ENCODE measurements at regions not wholly inside any gene's neighbourhood (a gene's known extent, or its start where the extent isn't known, plus 50 kb on each side); places are given as distances from the start of the nearest gene placed in this dataset.
"Not testable (repeated sequence)": the region's sequence is repeated elsewhere in the genome, so short reads cannot be mapped to it uniquely, and the experiment has no call there.

- no peak for DNase-seq (ENCODE audit: low read depth)
Measured at GRCh38 chr4:58871509-58871908, 1761.3 kb upstream of the IGFBP7 start.

GRCh38 chr4:58849026-58849425 lies 1738.8 kb upstream of the IGFBP7 start:
- DNase-seq (ENCODE audit: low read depth), result no peak

- DNase-seq (ENCODE audit: low read depth), result no peak
Measured at GRCh38 chr4:58843455-58843854, 1733.3 kb upstream of the IGFBP7 start.

GRCh38 chr4:58833126-58833525 lies 1722.9 kb upstream of the IGFBP7 start:
- DNase-seq (ENCODE audit: low read depth), result no peak

- no peak for DNase-seq (ENCODE audit: low read depth)
Measured at GRCh38 chr4:58825278-58825677, 1715.1 kb upstream of the IGFBP7 start.

GRCh38 chr4:58818560-58818959 lies 1708.4 kb upstream of the IGFBP7 start:
- DNase-seq (ENCODE audit: low read depth), result not testable (repeated sequence)

- DNase-seq (ENCODE audit: low read depth), result no peak
Measured at GRCh38 chr4:58809948-58810347, 1699.8 kb upstream of the IGFBP7 start.

- no peak for DNase-seq (ENCODE audit: low read depth)
Measured at GRCh38 chr4:58809366-58809765, 1699.2 kb upstream of the IGFBP7 start.

GRCh38 chr4:58808817-58809216 lies 1698.6 kb upstream of the IGFBP7 start:
- no peak for DNase-seq (ENCODE audit: low read depth)

- DNase-seq (ENCODE audit: low read depth), result no peak
Measured at GRCh38 chr4:58807843-58808615, 1697.8 kb upstream of the IGFBP7 start.

GRCh38 chr4:58776627-58777026 lies 1666.4 kb upstream of the IGFBP7 start:
- DNase-seq (ENCODE audit: low read depth), result no peak

GRCh38 chr4:58767598-58767997 lies 1657.4 kb upstream of the IGFBP7 start:
- no peak for DNase-seq (ENCODE audit: low read depth)

- no peak for DNase-seq (ENCODE audit: low read depth)
Measured at GRCh38 chr4:58766763-58767162, 1656.6 kb upstream of the IGFBP7 start.

GRCh38 chr4:58761563-58761962 lies 1651.4 kb upstream of the IGFBP7 start:
- DNase-seq (ENCODE audit: low read depth), result no peak

GRCh38 chr4:58760737-58761136 lies 1650.6 kb upstream of the IGFBP7 start:
- no peak for DNase-seq (ENCODE audit: low read depth)

- DNase-seq (ENCODE audit: low read depth), result no peak
Measured at GRCh38 chr4:58760100-58760499, 1649.9 kb upstream of the IGFBP7 start.

- no peak for DNase-seq (ENCODE audit: low read depth)
Measured at GRCh38 chr4:58749206-58749605, 1639.0 kb upstream of the IGFBP7 start.

- no peak for DNase-seq (ENCODE audit: low read depth)
Measured at GRCh38 chr4:58740897-58741296, 1630.7 kb upstream of the IGFBP7 start.

GRCh38 chr4:58739275-58739674 lies 1629.1 kb upstream of the IGFBP7 start:
- DNase-seq (ENCODE audit: low read depth), result no peak

GRCh38 chr4:58738375-58738774 lies 1628.2 kb upstream of the IGFBP7 start:
- DNase-seq (ENCODE audit: low read depth), result no peak

- no peak for DNase-seq (ENCODE audit: low read depth)
Measured at GRCh38 chr4:58734030-58734674, 1624.0 kb upstream of the IGFBP7 start.

GRCh38 chr4:58732973-58733372 lies 1622.8 kb upstream of the IGFBP7 start:
- no peak for DNase-seq (ENCODE audit: low read depth)

GRCh38 chr4:58723954-58724353 lies 1613.8 kb upstream of the IGFBP7 start:
- DNase-seq (ENCODE audit: low read depth), result no peak

- DNase-seq (ENCODE audit: low read depth), result no peak
Measured at GRCh38 chr4:58711039-58711438, 1600.9 kb upstream of the IGFBP7 start.
